ENCODE measurements at regions not wholly inside any gene's neighbourhood (a gene's known extent, or its start where the extent isn't known, plus 50 kb on each side); places are given as distances from the start of the nearest gene placed in this dataset.

DNA sequence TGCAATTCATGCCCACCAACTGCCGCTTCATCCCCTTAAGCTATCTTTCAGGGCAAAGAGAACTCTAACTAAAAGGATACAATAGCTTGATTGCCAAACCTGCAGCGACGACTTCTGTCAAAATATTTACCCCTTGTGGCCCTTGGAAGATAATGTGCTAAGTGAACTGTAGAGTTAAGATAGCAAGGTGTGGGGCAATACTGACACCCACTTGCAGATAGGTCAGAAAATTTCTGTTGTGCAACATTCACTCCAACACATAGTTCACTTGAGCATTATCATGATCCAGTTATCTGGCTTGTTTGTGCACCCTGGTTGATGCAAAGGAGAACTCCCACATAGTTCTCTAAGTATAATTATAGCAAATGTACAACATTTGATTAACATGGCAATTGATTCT lies 55.6 kb downstream of the RHOXF2B start:
- Histone ChIP-seq H3K36me3 (no peaks in the 10 kb centered on the region), H3K9me3 (no peaks in the 10 kb centered on the region), H3K4me3 (no peak overlapping the region), H3K27ac (replicated peaks in 1 of 4) (no peak overlapping the region), H3K4me1 (no peaks in the 10 kb centered on the region), H3K27me3 (peaks cover 0 to 22% (median 6%) of the 10 kb centered on the region in 4 donors)
- intact Hi-C loops (cut with DNase I) = no loop called here
- DNase-seq (ENCODE audit: extremely low spot score) = no peak
- TF ChIP-seq, protein P1, sequence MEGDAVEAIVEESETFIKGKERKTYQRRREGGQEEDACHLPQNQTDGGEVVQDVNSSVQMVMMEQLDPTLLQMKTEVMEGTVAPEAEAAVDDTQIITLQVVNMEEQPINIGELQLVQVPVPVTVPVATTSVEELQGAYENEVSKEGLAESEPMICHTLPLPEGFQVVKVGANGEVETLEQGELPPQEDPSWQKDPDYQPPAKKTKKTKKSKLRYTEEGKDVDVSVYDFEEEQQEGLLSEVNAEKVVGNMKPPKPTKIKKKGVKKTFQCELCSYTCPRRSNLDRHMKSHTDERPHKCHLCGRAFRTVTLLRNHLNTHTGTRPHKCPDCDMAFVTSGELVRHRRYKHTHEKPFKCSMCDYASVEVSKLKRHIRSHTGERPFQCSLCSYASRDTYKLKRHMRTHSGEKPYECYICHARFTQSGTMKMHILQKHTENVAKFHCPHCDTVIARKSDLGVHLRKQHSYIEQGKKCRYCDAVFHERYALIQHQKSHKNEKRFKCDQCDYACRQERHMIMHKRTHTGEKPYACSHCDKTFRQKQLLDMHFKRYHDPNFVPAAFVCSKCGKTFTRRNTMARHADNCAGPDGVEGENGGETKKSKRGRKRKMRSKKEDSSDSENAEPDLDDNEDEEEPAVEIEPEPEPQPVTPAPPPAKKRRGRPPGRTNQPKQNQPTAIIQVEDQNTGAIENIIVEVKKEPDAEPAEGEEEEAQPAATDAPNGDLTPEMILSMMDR (IDR thresholded peaks at IDR 0.05) = no peak
- TF ChIP-seq POLR2AphosphoS5 (IDR thresholded peaks at IDR 0.05) (no peak), EP300 (IDR thresholded peaks at IDR 0.05) (no peak)
- 44% methylated on average over 3 of the region's 3 CpGs for WGBS

DNA sequence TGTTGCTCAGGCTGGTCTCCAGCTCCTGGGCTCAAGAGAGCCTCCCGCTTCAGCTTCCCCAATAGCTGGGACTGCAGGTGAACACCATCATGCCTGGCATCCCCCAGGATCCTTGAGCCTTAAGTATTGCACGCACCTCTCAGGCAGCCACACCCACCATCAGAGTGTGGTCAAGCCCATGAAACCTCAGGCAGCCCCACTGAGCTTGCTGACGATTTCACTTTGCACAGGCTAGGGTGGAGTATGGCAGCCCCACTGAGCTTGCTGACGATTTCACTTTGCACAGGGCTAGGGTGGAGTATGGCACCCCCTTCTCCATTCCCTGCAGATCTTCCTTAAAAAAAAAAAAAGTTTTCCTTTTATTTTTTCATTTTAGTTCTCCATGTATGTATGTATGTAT lies 57.2 kb downstream of the RHOXF2B start:
- no peak overlapping the region for H3K4me3 ChIP-seq
- no peaks in the 10 kb centered on the region for H3K9me3 ChIP-seq
- H3K27ac ChIP-seq (replicated peaks in 1 of 4) = no peak overlapping the region
- intact Hi-C loops (cut with DNase I) = no loop called here
- no peak for DNase-seq (ENCODE audit: extremely low spot score)
- 74% methylated on average over 4 of the region's 4 CpGs for WGBS
- peaks cover 0 to 38% (median 6%) of the 10 kb centered on the region in 4 donors for H3K27me3 ChIP-seq
- TF ChIP-seq, protein P1 (IDR thresholded peaks at IDR 0.05) = no peak
- TF ChIP-seq POLR2AphosphoS5 (IDR thresholded peaks at IDR 0.05) = no peak
- TF ChIP-seq EP300 (IDR thresholded peaks at IDR 0.05) = no peak
- TF ChIP-seq POLR2A (IDR thresholded peaks at IDR 0.05; ENCODE audit: low read depth) = no peak
- H3K36me3 ChIP-seq = no peaks in the 10 kb centered on the region
- peaks cover 0 to 10% (median 9%) of the 10 kb centered on the region in 4 donors for H3K4me1 ChIP-seq

DNA sequence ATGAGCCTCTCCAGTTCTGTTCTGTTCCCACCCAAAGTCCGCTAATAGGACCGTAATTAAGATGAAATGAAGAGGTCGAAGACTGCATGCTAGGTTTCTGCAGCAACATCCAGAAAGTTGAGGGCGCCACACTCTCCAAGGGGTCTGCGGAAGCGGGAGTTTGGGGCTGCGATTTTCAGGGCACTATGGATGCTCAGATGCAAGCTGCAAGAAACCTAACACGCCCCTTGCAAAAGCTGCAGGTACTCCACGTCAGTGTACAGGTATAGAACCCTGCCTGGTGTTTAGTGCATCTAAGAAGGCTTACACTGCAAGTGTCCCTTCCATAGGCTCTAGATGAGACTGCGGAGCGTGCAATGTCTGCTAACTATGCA lies 61.4 kb downstream of the RHOXF2B start:
- Histone ChIP-seq H3K4me3 (peak overlapping the region; percentile 33 to 46 (median 36)), H3K27ac (replicated peaks in 1 of 4) (no peak overlapping the region), H3K27me3 (peaks cover 0 to 53% (median 6%) of the 10 kb centered on the region in 4 donors), H3K4me1 (peaks cover 0 to 16% (median 13%) of the 10 kb centered on the region in 4 donors), H3K36me3 (no peaks in the 10 kb centered on the region), H3K9me3 (no peaks in the 10 kb centered on the region)
- WGBS = 37% methylated on average over 11 of the region's 11 CpGs
- no peak for DNase-seq (ENCODE audit: extremely low spot score)
- intact Hi-C loops (cut with DNase I) = no loop called here
- TF ChIP-seq EP300 (IDR thresholded peaks at IDR 0.05) = no peak
- TF ChIP-seq, protein P1 (IDR thresholded peaks at IDR 0.05) = no peak
- no peak for TF ChIP-seq POLR2A (IDR thresholded peaks at IDR 0.05; ENCODE audit: low read depth)
- TF ChIP-seq POLR2AphosphoS5 (IDR thresholded peaks at IDR 0.05) = no peak

DNA sequence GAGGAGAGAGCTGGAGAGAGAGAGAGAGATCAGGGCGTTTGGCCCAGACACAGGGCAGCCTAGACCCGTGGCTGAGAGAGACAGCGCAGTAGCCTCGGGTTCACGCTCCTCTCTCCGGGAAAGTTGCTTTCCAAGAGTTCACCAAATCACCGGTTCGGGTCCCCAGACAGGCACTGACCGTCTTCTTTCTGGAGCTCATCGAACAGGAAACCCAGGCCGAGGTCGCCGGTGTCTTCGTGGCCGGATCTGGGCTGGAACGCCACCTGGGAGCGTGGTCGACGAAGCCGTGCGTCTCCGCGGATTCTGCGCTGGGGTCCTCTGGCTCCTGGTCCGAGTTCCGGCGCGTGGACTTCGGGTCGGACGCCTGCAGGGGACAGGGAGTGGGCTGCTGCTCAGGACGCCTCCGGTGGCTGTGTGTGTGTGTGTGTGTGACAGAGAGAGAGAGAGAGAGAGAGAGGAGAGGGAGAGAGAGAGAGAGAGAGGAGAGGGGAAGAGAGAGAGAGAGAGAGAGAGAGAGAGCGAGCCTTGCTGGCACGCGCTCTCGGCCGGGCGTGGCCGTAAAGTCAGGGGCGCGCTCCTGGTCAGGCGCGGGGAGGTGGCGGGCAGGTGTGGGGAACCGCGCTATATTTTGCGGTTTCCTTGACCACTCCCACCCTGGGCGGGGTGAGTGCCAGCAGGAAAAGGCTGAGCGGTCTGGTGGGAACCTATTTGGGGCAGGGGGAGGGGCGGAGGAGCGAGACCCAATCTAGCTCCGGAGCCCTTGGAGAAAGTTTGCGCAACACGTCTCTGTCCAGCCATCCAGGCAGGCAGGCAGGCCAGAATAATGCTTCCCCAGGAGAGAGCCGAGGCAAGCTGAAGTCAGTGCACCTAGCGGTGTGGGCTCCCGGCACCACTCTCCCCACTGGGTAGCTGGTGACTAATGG lies 62.1 kb downstream of the RHOXF2B start:
- intact Hi-C loops (cut with DNase I) = no loop called here
- TF ChIP-seq, protein P1 (IDR thresholded peaks at IDR 0.05) = no peak
- no peak for TF ChIP-seq EP300 (IDR thresholded peaks at IDR 0.05)
- TF ChIP-seq POLR2AphosphoS5 (IDR thresholded peaks at IDR 0.05) = no peak
- TF ChIP-seq POLR2A (IDR thresholded peaks at IDR 0.05; ENCODE audit: low read depth) = no peak
- Histone ChIP-seq H3K4me1 (peaks cover 0 to 16% (median 13%) of the 10 kb centered on the region in 4 donors), H3K36me3 (no peaks in the 10 kb centered on the region), H3K4me3 (peak overlapping the region; percentile 33 to 46 (median 36)), H3K27me3 (peaks cover 0 to 52% (median 6%) of the 10 kb centered on the region in 4 donors), H3K9me3 (no peaks in the 10 kb centered on the region), H3K27ac (replicated peaks in 1 of 4) (no peak overlapping the region)
- DNase-seq (ENCODE audit: extremely low spot score) = no peak
- 23% methylated on average over 31 of the region's 58 CpGs for WGBS
